NB4 (cell line): ENCODE measurements at regions not wholly inside any gene's neighbourhood (a gene's known extent, or its start where the extent isn't known, plus 50 kb on each side); places are given as distances from the start of the nearest gene placed in this dataset.

Experiments
- CTCF ChIP-seq: IDR thresholded peaks from one replicate; pipeline ENCODE4 v1.5.1; 2012; ENCODE audit warnings: low read depth, low read length
- MAX ChIP-seq: IDR thresholded peaks from 2 replicates; pipeline ENCODE4 v1.6.1; 2011; ENCODE audit warnings: low read depth, low read length
- POLR2A ChIP-seq: IDR thresholded peaks from 2 replicates; pipeline ENCODE4 v1.6.1; 2011; ENCODE audit warnings: mild to moderate bottlenecking; ENCODE audit not compliant: insufficient read length; ENCODE audit errors: extremely low read depth

- TF ChIP-seq POLR2A (no peak), CTCF (no peak), MAX (no peak)
These were observed 994.2 kb downstream of the ADGRL3 start for GRCh38 chr4:62194342-62194741.
